Breast epithelium (tissue), 3 donors: ENCODE measurements at regions not wholly inside any gene's neighbourhood (a gene's known extent, or its start where the extent isn't known, plus 50 kb on each side); places are given as distances from the start of the nearest gene placed in this dataset.

Source experiments
- POLR2A ChIP-seq: fragments of 450-650 bp; IDR thresholded peaks from one replicate; pipeline ENCODE4 v1.6.1; 2016; ENCODE audit warnings: antibody characterized with exemption, mild to moderate bottlenecking, moderate library complexity
- TF ChIP-seq, protein P1 (sequence below), 3 donors: fragments of 450-650 bp; IDR thresholded peaks; one replicate each; pipeline ENCODE4 v1.5.1; 2016 to 2017; ENCODE audit warnings: antibody characterized with exemption in 3 of 3, mild to moderate bottlenecking in 3 of 3, moderate library complexity in 3 of 3

DNA sequence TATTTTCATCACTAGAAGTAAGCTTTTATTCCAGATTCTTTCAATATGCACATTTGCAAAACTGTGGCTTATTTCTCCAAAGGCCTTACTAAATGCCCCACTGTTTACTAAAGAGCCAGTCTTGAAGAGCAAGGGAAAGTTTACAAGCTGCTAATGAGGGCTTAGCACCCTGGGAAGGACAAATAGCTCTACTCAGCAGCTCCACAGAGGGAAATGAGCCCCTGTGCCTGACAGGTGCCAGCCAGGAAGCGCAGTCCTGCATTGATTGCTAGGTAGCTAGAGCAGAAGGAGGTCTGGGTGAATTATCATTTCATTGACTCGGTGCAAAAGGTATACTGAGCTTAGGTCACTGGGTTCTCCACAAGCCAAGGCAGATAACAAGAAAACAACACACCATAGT lies 307.0 kb downstream of the SETD4 start:
- TF ChIP-seq, protein P1, sequence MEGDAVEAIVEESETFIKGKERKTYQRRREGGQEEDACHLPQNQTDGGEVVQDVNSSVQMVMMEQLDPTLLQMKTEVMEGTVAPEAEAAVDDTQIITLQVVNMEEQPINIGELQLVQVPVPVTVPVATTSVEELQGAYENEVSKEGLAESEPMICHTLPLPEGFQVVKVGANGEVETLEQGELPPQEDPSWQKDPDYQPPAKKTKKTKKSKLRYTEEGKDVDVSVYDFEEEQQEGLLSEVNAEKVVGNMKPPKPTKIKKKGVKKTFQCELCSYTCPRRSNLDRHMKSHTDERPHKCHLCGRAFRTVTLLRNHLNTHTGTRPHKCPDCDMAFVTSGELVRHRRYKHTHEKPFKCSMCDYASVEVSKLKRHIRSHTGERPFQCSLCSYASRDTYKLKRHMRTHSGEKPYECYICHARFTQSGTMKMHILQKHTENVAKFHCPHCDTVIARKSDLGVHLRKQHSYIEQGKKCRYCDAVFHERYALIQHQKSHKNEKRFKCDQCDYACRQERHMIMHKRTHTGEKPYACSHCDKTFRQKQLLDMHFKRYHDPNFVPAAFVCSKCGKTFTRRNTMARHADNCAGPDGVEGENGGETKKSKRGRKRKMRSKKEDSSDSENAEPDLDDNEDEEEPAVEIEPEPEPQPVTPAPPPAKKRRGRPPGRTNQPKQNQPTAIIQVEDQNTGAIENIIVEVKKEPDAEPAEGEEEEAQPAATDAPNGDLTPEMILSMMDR (IDR thresholded peaks at IDR 0.05), result no peak
- no peak for TF ChIP-seq POLR2A
